K562 (cell line): ENCODE measurements at regions not wholly inside any gene's neighbourhood (a gene's known extent, or its start where the extent isn't known, plus 50 kb on each side); places are given as distances from the start of the nearest gene placed in this dataset.
A peak's percentile ranks its signal among the peaks of the same experiment; 100 is the strongest.
"Not testable (repeated sequence)": the region's sequence is repeated elsewhere in the genome, so short reads cannot be mapped to it uniquely, and the experiment has no call there.

Experiments used
- ATF7 ChIP-seq: fragments of 450-650 bp; IDR thresholded peaks from 2 replicates; pipeline ENCODE4 v1.7.1; 2014; ENCODE audit warnings: mild to moderate bottlenecking, moderate library complexity
- CREM ChIP-seq: IDR thresholded peaks from 2 replicates; pipeline ENCODE4 v1.6.1; 2014; ENCODE audit warnings: antibody characterized with exemption, low read depth
- DPF2 ChIP-seq: fragments of 450-650 bp; IDR thresholded peaks from 2 replicates; pipeline ENCODE4 v1.6.1; 2016
- ETV6 ChIP-seq, 3 experiments: fragments of 150-350 bp in 1 of 3; sonication (generic) in 1 of 3; formaldehyde crosslinking in 1 of 3; IDR thresholded peaks; 2 replicates each; pipeline versions ENCODE4 v1.6.1 to v1.8.0; 2014 to 2022; ENCODE audit warnings: borderline replicate concordance in 2 of 3, low read depth in 2 of 3, antibody characterized with exemption in 1 of 3, low read length in 1 of 3, mild to moderate bottlenecking in 1 of 3, missing genetic modification reagents in 1 of 3
- FOSL1 ChIP-seq: fragments of 200-800 bp; sonication (Bioruptor generic); conservative IDR thresholded peaks from 2 replicates; pipeline ENCODE4 v1.6.1; 2016; ENCODE audit warnings: missing genetic modification characterization, missing compliant biosample characterization
- FOXK2 ChIP-seq, 2 experiments: fragments of 450-650 bp; IDR thresholded peaks in 1 of 2; conservative IDR thresholded peaks in 1 of 2; 2 replicates each; pipeline ENCODE4 v1.6.1; 2016; ENCODE audit warnings: low read depth in 2 of 2, mild to moderate bottlenecking in 1 of 2
- HDAC1 ChIP-seq, 2 experiments: fragments of 450-650 bp; IDR thresholded peaks; 2 replicates each; pipeline ENCODE4 v1.6.1; 2016 to 2017; ENCODE audit warnings: inconsistent platforms in 1 of 2, mild to moderate bottlenecking in 1 of 2, moderate library complexity in 1 of 2
- HDAC3 ChIP-seq: fragments of 450-650 bp; IDR thresholded peaks from 2 replicates; pipeline ENCODE4 v1.6.1; 2018; ENCODE audit warnings: borderline replicate concordance, mild to moderate bottlenecking, moderate library complexity; ENCODE audit not compliant: partially characterized antibody
- MYNN ChIP-seq, 2 experiments: sonication (generic); formaldehyde crosslinking in 1 of 2; IDR thresholded peaks; 2 replicates each; pipeline versions ENCODE4 v1.5.0 to v1.6.1; 2016 to 2020; ENCODE audit warnings: antibody characterized with exemption in 1 of 2, missing genetic modification reagents in 1 of 2
- NFIC ChIP-seq: fragments of 450-650 bp; IDR thresholded peaks from 2 replicates; pipeline ENCODE4 v1.6.1; 2017; ENCODE audit warnings: mild to moderate bottlenecking, inconsistent platforms
- SMAD4 ChIP-seq: fragments of 250-450 bp; sonication (Bioruptor Pico); conservative IDR thresholded peaks from 2 replicates; pipeline ENCODE4 v1.8.0; 2021; ENCODE audit warnings: inconsistent platforms, mild to moderate bottlenecking, moderate library complexity
- SMARCC2 ChIP-seq: fragments of 450-650 bp; IDR thresholded peaks from 2 replicates; pipeline ENCODE4 v1.6.1; 2017; ENCODE audit warnings: antibody characterized with exemption, moderate library complexity, mild to moderate bottlenecking, low read depth
- TAL1 ChIP-seq: fragments of 450-650 bp; IDR thresholded peaks from 2 replicates; pipeline ENCODE4 v1.6.1; 2016; ENCODE audit warnings: mild to moderate bottlenecking
- TEAD4 ChIP-seq, 2 experiments: sonication (generic) in 1 of 2; formaldehyde crosslinking in 1 of 2; IDR thresholded peaks; 2 replicates each; pipeline versions ENCODE4 v1.6.1 to v1.8.0; 2012 to 2022; ENCODE audit warnings: borderline replicate concordance in 1 of 2, inconsistent platforms in 1 of 2, low read length in 1 of 2, mild to moderate bottlenecking in 1 of 2, missing genetic modification reagents in 1 of 2
- TF ChIP-seq, protein P1 (sequence below): sonication (generic); formaldehyde crosslinking; IDR thresholded peaks from 2 replicates; pipeline ENCODE4 v1.8.0; 2022; ENCODE audit warnings: missing genetic modification reagents, mild to moderate bottlenecking, moderate library complexity, borderline replicate concordance
- TF ChIP-seq, protein P2 (sequence below), 2 experiments: fragments of 450-650 bp; IDR thresholded peaks; 2 replicates each; pipeline ENCODE4 v1.6.1; 2016; ENCODE audit warnings: mild to moderate bottlenecking in 2 of 2, borderline replicate concordance in 1 of 2, low read depth in 1 of 2, moderate library complexity in 1 of 2
- TF ChIP-seq, protein P3 (sequence below): fragments of 450-650 bp; IDR thresholded peaks from 2 replicates; pipeline ENCODE4 v1.6.1; 2016

DNA sequence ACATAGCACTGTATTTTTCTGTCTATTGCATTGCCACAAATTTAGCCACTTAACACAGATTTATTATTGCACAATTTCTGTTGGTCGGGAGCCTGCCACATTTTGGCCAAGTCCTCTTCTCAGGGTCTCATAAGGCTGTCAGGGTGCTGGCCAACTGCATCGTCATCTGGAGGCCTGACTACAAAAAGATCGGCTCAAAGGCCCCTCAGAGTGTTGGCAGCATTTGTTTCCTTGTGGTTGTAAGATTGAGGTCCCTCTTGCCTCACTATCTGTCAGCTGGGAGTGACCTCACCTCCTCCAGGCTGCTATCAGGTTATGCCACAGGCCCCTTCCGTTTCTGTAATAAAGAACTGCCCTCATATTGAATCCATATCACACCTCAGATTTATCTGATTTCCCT, 67.3 kb upstream of the BDP1 start (continued):
- TF ChIP-seq, protein P1, sequence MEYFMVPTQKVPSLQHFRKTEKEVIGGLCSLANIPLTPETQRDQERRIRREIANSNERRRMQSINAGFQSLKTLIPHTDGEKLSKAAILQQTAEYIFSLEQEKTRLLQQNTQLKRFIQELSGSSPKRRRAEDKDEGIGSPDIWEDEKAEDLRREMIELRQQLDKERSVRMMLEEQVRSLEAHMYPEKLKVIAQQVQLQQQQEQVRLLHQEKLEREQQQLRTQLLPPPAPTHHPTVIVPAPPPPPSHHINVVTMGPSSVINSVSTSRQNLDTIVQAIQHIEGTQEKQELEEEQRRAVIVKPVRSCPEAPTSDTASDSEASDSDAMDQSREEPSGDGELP (CRISPR knock-in tag), result peak; percentile 94
- TF ChIP-seq SMARCC2, result 0 out of 2 replicates have a peak, but pooled peaks have one; percentile 58
- peak; percentile 68 for TF ChIP-seq NFIC
- peak; percentile 81 for TF ChIP-seq TEAD4 (IDR thresholded peaks at IDR 0.05; ENCODE audit: low read length)
- TF ChIP-seq TEAD4 (CRISPR knock-in tag; IDR thresholded peaks at IDR 0.05; ENCODE audit: borderline replicate concordance); MYNN (CRISPR knock-in tag; IDR thresholded peaks at IDR 0.05); ETV6 (CRISPR knock-in tag; IDR thresholded peaks at IDR 0.05; ENCODE audit: borderline replicate concordance): not testable (repeated sequence)
- TF ChIP-seq FOXK2 (conservative IDR thresholded peaks at IDR 0.05 in 1 of 2, IDR thresholded peaks at IDR 0.05 in 1 of 2; ENCODE audit: low read depth in 2 of 2), result 0 out of 4 replicates have a peak, but pooled peaks of 1 of the 2 experiments have one; percentile 22
- peak; percentile 95 for TF ChIP-seq ATF7
- 0 out of 2 replicates have a peak, but pooled peaks have one; percentile 49 for TF ChIP-seq MYNN (IDR thresholded peaks at IDR 0.05)
- peak; percentile 82 for TF ChIP-seq DPF2
- TF ChIP-seq FOSL1 (tag), result peak; percentile 59
- TF ChIP-seq, protein P2, sequence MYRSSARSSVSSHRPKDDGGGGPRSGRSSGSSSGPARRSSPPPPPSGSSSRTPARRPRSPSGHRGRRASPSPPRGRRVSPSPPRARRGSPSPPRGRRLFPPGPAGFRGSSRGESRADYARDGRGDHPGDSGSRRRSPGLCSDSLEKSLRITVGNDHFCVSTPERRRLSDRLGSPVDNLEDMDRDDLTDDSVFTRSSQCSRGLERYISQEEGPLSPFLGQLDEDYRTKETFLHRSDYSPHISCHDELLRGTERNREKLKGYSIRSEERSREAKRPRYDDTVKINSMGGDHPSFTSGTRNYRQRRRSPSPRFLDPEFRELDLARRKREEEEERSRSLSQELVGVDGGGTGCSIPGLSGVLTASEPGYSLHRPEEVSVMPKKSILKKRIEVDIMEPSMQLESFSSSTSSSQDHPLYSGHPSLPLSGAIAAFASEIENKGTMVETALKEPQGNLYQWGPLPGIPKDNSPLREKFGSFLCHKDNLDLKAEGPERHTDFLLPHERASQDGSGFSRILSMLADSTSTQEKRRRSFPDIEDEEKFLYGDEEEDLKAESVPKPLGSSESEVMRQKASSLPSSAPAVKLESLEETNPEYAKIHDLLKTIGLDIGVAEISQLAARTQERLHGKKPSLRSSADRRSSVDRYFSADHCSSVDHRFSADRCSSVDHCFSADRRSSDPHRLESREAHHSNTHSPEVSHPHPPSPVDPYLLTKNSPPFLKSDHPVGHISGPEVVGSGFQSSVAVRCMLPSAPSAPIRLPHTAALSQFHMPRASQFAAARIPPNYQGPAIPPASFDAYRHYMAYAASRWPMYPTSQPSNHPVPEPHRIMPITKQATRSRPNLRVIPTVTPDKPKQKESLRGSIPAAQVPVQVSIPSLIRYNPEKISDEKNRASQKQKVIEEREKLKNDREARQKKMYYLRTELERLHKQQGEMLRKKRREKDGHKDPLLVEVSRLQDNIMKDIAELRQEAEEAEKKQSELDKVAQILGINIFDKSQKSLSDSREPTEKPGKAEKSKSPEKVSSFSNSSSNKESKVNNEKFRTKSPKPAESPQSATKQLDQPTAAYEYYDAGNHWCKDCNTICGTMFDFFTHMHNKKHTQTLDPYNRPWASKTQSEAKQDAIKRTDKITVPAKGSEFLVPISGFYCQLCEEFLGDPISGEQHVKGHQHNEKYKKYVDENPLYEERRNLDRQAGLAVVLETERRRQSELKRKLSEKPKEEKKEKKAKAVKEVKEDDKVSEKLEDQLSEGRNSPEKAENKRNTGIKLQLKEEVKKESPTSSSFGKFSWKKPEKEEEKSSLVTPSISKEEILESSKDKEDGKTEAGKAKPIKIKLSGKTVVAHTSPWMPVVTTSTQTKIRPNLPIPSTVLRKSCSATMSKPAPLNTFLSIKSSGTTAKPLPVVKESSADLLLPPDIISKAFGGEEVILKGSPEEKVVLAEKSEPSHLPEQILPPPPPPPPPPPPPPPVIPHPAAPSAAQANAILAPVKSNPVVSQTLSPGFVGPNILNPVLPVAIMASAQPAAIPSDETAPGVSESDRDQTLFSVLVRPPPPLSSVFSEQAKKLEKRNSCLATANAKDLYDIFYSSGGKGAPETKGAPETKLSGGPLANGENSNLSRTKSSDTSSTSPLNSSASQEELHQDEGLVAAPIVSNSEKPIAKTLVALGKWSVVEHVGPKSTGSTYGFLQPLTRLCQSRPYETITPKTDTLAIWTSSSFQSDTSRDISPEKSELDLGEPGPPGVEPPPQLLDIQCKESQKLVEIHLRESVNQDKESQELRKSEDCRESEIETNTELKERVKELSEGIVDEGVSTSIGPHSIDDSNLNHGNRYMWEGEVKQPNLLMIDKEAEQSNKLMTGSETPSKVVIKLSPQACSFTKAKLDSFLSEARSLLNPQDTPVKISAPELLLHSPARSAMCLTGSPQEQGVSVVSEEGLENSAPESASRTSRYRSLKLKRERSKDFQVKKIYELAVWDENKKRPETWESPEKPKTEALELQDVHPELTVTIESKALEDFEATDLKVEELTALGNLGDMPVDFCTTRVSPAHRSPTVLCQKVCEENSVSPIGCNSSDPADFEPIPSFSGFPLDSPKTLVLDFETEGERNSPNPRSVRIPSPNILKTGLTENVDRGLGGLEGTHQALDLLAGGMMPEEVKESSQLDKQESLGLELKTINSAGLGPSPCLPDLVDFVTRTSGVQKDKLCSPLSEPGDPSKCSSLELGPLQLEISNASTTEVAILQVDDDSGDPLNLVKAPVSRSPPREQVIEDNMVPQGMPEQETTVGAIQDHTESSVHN (IDR thresholded peaks at IDR 0.05; ENCODE audit: borderline replicate concordance in 1 of 2, low read depth in 1 of 2), result peak in 1 of 2 experiments; percentile 88; a peak in 2 of 4 replicates
- peak; percentile 32 for TF ChIP-seq HDAC3
- peak; percentile 72 for TF ChIP-seq CREM
- peak in 1 of 2 experiments; percentile 60; a peak in 1 of 4 replicates for TF ChIP-seq HDAC1 (IDR thresholded peaks at IDR 0.05)
- TF ChIP-seq TAL1, result peak; percentile 75
- 0 out of 2 replicates have a peak, but pooled peaks have one; percentile 39 for TF ChIP-seq SMAD4 (CRISPR knock-in tag)
- TF ChIP-seq ETV6 (IDR thresholded peaks at IDR 0.05; ENCODE audit: borderline replicate concordance in 1 of 2, low read depth in 2 of 2, low read length in 1 of 2), result 0 out of 4 replicates have a peak, but pooled peaks of 1 of the 2 experiments have one; percentile 34
- TF ChIP-seq, protein P3, sequence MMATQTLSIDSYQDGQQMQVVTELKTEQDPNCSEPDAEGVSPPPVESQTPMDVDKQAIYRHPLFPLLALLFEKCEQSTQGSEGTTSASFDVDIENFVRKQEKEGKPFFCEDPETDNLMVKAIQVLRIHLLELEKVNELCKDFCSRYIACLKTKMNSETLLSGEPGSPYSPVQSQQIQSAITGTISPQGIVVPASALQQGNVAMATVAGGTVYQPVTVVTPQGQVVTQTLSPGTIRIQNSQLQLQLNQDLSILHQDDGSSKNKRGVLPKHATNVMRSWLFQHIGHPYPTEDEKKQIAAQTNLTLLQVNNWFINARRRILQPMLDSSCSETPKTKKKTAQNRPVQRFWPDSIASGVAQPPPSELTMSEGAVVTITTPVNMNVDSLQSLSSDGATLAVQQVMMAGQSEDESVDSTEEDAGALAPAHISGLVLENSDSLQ, result peak; percentile 65
